ENCODE measurements at regions not wholly inside any gene's neighbourhood (a gene's known extent, or its start where the extent isn't known, plus 50 kb on each side); places are given as distances from the start of the nearest gene placed in this dataset.

DNA sequence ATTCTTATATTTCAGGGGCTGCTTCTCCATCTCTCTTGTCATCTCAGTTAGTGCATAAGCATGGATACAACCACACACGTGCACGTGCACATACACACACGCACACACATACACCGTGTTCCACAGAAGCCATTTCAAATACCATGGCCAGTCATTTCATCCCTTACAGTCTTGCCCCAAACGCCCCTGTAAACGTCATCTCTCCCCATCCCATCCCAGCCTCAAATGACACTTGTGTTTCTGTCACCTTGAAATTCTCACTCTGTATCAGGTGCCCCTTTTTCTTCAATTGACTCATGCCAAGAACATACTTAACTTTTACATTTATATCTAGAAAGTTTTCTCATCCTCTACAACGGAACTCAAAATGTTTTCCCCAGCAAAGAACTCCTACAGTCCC lies 220.5 kb downstream of the IRS2 start:
- DNase-seq (ENCODE audit: low spot score), result no peak
- Mint-ChIP-seq H3K4me3 (no peak overlapping the region), H3K27me3 (ENCODE audit: low read depth) (no peaks in the 10 kb centered on the region), H3K27ac (no peak overlapping the region), H3K36me3 (no peaks in the 10 kb centered on the region), H3K4me1 (no peaks in the 10 kb centered on the region), H3K9me3 (peaks cover 4% of the 10 kb centered on the region; the same call in 1 of the 2 replicates)
- ChIA-PET POLR2A (no interaction called here), CTCF (no interaction called here)
- TF ChIP-seq AR (CRISPR knock-in tag; IDR thresholded peaks at IDR 0.05), result no peak
- no peak for TF ChIP-seq MYBL2 (CRISPR knock-in tag; IDR thresholded peaks at IDR 0.05)
- TF ChIP-seq, protein P1, sequence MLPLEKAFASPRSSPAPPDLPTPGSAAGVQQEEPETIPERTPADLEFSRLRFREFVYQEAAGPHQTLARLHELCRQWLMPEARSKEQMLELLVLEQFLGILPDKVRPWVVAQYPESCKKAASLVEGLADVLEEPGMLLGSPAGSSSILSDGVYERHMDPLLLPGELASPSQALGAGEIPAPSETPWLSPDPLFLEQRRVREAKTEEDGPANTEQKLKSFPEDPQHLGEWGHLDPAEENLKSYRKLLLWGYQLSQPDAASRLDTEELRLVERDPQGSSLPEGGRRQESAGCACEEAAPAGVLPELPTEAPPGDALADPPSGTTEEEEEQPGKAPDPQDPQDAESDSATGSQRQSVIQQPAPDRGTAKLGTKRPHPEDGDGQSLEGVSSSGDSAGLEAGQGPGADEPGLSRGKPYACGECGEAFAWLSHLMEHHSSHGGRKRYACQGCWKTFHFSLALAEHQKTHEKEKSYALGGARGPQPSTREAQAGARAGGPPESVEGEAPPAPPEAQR (CRISPR knock-in tag; IDR thresholded peaks at IDR 0.05), result no peak
- no peak for TF ChIP-seq FOXK1 (CRISPR knock-in tag; IDR thresholded peaks at IDR 0.05)
- TF ChIP-seq ZNF423 (CRISPR knock-in tag; IDR thresholded peaks at IDR 0.05), result no peak
- no peak for TF ChIP-seq PRRX2 (CRISPR knock-in tag; IDR thresholded peaks at IDR 0.05)
- ATAC-seq, result no peak

DNA sequence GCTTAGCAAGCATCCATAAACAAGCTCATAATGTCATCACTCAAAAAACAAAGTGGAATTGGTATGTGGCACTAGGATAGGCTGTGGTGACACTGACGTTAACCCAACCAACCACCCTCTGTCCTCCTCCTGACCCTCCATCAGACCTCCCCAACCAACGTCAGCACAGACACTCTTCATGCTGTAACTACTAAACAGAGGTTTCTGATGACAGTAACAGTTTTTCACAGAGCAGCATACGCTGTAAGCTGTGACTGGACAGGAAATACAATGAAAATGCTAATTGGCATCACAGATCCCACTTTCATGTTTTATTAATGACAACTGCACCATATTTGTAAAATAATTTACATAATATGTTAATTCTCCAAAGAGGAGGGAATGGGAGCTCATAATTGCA lies 238.0 kb downstream of the IRS2 start:
- Mint-ChIP-seq H3K36me3 (no peaks in the 10 kb centered on the region), H3K4me1 (peaks cover 33% of the 10 kb centered on the region), H3K9me3 (peaks cover 5% of the 10 kb centered on the region; the same call in 1 of the 2 replicates), H3K27ac (no peak overlapping the region), H3K27me3 (ENCODE audit: low read depth) (no peaks in the 10 kb centered on the region), H3K4me3 (no peak overlapping the region)
- POLR2A ChIA-PET, result no interaction called here
- DNase-seq (ENCODE audit: low spot score) (no peak), ATAC-seq (no peak)
- CTCF ChIA-PET, result no interaction called here
- no peak for TF ChIP-seq FOXK1 (CRISPR knock-in tag; IDR thresholded peaks at IDR 0.05)
- no peak for TF ChIP-seq OVOL2 (CRISPR knock-in tag; IDR thresholded peaks at IDR 0.05; ENCODE audit: borderline replicate concordance)
- TF ChIP-seq NFYB (CRISPR knock-in tag; conservative IDR thresholded peaks at IDR 0.05; ENCODE audit: low read depth), result no peak
- TF ChIP-seq ZNF396 (CRISPR knock-in tag; IDR thresholded peaks at IDR 0.05; ENCODE audit: borderline replicate concordance), result no peak
- TF ChIP-seq SOX15 (CRISPR knock-in tag; IDR thresholded peaks at IDR 0.05), result no peak
- no peak for TF ChIP-seq NR1H2 (CRISPR knock-in tag; IDR thresholded peaks at IDR 0.05)
- TF ChIP-seq, protein P2, sequence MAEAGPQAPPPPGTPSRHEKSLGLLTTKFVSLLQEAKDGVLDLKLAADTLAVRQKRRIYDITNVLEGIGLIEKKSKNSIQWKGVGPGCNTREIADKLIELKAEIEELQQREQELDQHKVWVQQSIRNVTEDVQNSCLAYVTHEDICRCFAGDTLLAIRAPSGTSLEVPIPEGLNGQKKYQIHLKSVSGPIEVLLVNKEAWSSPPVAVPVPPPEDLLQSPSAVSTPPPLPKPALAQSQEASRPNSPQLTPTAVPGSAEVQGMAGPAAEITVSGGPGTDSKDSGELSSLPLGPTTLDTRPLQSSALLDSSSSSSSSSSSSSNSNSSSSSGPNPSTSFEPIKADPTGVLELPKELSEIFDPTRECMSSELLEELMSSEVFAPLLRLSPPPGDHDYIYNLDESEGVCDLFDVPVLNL (CRISPR knock-in tag; IDR thresholded peaks at IDR 0.05; ENCODE audit: borderline replicate concordance, low read depth), result no peak
- TF ChIP-seq ZNF671 (CRISPR knock-in tag; IDR thresholded peaks at IDR 0.05), result no peak
- no peak for TF ChIP-seq ATF3 (CRISPR knock-in tag; conservative IDR thresholded peaks at IDR 0.05)
- TF ChIP-seq NFE2L1 (CRISPR knock-in tag; IDR thresholded peaks at IDR 0.05), result no peak
- no peak for TF ChIP-seq CREB1 (CRISPR knock-in tag; IDR thresholded peaks at IDR 0.05)
- TF ChIP-seq, protein P3, sequence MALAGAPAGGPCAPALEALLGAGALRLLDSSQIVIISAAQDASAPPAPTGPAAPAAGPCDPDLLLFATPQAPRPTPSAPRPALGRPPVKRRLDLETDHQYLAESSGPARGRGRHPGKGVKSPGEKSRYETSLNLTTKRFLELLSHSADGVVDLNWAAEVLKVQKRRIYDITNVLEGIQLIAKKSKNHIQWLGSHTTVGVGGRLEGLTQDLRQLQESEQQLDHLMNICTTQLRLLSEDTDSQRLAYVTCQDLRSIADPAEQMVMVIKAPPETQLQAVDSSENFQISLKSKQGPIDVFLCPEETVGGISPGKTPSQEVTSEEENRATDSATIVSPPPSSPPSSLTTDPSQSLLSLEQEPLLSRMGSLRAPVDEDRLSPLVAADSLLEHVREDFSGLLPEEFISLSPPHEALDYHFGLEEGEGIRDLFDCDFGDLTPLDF (CRISPR knock-in tag; IDR thresholded peaks at IDR 0.05), result no peak
- TF ChIP-seq, protein P4, sequence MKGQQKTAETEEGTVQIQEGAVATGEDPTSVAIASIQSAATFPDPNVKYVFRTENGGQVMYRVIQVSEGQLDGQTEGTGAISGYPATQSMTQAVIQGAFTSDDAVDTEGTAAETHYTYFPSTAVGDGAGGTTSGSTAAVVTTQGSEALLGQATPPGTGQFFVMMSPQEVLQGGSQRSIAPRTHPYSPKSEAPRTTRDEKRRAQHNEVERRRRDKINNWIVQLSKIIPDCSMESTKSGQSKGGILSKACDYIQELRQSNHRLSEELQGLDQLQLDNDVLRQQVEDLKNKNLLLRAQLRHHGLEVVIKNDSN (CRISPR knock-in tag; IDR thresholded peaks at IDR 0.05), result no peak
- no peak for TF ChIP-seq ZBTB21 (CRISPR knock-in tag; IDR thresholded peaks at IDR 0.05; ENCODE audit: borderline replicate concordance)
- TF ChIP-seq SMAD3 (CRISPR knock-in tag; IDR thresholded peaks at IDR 0.05; ENCODE audit: borderline replicate concordance), result no peak
- TF ChIP-seq, protein P5, sequence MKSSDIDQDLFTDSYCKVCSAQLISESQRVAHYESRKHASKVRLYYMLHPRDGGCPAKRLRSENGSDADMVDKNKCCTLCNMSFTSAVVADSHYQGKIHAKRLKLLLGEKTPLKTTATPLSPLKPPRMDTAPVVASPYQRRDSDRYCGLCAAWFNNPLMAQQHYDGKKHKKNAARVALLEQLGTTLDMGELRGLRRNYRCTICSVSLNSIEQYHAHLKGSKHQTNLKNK (CRISPR knock-in tag; IDR thresholded peaks at IDR 0.05), result no peak
- no peak for TF ChIP-seq TP53 (CRISPR knock-in tag; IDR thresholded peaks at IDR 0.05)
- no peak for TF ChIP-seq TEAD4 (CRISPR knock-in tag; IDR thresholded peaks at IDR 0.05)
- no peak for TF ChIP-seq HMGA2 (CRISPR knock-in tag; IDR thresholded peaks at IDR 0.05)
